Astrocyte of the spinal cord (primary cell): ENCODE measurements at regions not wholly inside any gene's neighbourhood (a gene's known extent, or its start where the extent isn't known, plus 50 kb on each side); places are given as distances from the start of the nearest gene placed in this dataset.

ENCODE experiments used
- DNase-seq: peaks from one replicate; pipeline ENCODE4 v3.0.0; 2011; ENCODE audit warnings: low read depth, low spot score
- H3K4me3 ChIP-seq: 2 replicates; pipeline ENCODE4 v1.5.1; 2011; ENCODE audit warnings: low read depth, mild to moderate bottlenecking, low read length, moderate library complexity
- in situ Hi-C: cut with HindIII; loops from 2 replicates; pipeline ENCODE4 v1.10.0; 2017; ENCODE audit warnings: low sequenced_read_pairs
- TF ChIP-seq, protein P1 (sequence below): IDR thresholded peaks from 2 replicates; pipeline ENCODE4 v1.5.1; 2012; ENCODE audit warnings: low read depth, mild to moderate bottlenecking, low read length, inconsistent platforms

DNA sequence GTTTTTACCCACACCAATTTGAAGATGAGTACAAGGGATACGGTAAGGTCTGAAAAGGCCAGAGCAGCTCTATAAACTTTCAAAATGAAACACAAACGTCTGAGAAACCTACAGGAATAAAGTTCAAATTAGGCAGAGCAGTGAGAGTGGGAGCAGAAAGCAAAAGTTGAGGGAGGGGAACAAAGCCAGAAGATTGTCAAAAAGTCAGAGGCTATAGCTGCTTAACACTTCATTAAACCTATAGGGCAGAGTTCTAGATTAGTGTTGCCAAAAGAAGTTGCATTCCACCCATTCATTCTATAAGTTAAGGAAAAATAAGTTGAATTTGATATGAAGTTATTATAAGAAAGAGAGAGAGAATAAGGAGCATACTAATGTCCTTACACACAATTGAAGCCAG, 309.6 kb upstream of the CD180 start:
- TF ChIP-seq, protein P1, sequence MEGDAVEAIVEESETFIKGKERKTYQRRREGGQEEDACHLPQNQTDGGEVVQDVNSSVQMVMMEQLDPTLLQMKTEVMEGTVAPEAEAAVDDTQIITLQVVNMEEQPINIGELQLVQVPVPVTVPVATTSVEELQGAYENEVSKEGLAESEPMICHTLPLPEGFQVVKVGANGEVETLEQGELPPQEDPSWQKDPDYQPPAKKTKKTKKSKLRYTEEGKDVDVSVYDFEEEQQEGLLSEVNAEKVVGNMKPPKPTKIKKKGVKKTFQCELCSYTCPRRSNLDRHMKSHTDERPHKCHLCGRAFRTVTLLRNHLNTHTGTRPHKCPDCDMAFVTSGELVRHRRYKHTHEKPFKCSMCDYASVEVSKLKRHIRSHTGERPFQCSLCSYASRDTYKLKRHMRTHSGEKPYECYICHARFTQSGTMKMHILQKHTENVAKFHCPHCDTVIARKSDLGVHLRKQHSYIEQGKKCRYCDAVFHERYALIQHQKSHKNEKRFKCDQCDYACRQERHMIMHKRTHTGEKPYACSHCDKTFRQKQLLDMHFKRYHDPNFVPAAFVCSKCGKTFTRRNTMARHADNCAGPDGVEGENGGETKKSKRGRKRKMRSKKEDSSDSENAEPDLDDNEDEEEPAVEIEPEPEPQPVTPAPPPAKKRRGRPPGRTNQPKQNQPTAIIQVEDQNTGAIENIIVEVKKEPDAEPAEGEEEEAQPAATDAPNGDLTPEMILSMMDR = no peak
- H3K4me3 ChIP-seq = no peak overlapping the region
- in situ Hi-C loops = no loop called here
- DNase-seq = no peak

DNA sequence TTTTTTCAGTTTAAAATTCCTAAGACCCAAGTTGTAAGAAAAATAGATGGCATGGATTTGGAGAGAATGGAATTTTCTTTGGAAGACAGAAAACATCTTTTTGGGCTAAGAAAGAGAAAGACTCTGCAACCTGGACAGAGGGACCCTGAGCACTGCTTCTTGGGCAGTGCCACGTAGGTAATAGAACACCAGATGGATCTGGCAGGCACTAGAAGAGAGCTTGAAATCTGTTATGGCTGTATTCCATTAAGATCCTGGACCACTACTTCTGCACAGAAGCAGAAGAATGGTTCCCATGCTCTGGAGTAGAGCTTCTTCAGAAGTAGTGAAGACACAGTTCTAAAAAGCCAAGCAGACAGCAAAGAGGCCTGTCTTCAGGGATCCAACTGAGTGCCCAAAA, 306.4 kb upstream of the CD180 start:
- TF ChIP-seq, protein P1 = no peak
- H3K4me3 ChIP-seq = no peak overlapping the region
- DNase-seq = no peak
- in situ Hi-C loops = no loop called here

DNA sequence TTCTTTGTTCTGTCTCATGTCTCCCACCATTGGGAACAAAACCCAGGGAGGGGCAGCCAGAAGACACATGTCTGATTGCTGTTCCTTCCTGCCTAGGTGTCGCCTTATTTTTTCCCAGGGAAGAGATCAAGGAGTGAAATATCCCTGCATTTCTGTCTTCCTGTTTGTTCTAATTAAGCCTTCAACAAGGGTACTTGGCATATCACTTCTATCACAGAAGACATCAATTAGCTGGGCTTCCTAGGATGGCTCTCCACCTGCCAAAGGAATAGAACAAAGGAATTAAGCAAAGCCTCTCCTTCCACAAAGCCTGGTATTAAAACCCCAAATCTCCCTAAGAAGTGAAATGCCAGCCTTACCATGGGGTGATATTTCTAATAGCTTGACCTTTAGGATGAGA, 299.5 kb upstream of the CD180 start:
- in situ Hi-C loops = no loop called here
- no peak for DNase-seq
- TF ChIP-seq, protein P1 = no peak
- no peak overlapping the region for H3K4me3 ChIP-seq

DNA sequence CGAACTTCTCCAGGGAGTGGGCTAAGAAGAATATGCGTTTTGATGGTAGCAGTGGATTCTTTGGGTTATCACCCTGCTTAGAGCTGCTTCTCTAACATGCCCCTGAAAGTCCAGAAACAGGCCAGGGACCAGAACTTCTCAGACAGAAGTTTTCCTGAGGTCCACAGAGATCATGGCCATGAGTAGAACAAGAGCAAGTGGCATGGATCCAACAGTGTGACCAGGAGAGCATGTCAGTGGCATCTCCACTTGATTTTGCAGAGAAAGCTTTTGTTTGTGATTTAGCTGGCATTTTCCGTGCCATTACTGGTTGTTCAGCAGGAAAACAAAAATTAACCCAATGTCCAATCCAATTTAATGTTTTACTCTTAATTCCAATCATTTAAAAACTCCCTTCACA, 298.5 kb upstream of the CD180 start:
- TF ChIP-seq, protein P1 = no peak
- in situ Hi-C loops = no loop called here
- no peak for DNase-seq
- H3K4me3 ChIP-seq = no peak overlapping the region

DNA sequence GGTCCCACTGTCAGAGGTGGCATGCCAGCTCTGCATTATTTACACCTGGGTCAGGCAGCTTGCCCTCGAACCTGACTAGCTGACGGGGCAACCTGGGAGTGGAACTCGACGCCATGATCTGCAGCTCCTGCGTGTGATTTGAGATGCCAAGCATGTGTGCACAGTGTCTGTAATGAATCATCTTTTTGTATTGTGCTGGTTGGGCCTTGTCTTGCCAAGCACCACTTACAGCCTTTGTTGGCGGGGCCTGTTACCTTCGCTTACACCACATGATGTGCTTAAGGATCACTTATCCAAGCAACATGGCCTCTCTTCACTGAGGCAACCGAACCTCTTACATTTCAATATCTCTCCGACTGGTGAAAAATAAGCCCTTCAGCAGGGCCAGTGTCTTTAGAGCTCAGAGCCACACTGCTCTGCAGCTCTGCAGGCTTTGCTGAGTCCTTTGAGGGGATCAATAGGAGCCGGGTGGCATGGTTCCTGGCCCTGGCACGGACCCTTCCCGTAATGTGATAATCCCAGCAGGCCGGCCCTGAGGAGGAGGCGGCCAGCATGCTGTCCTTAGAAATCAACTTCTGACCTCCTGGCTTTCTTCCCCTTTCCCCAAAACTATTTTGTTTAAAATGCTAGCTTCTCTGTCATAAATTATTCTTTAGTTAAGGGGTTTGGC, 297.7 kb upstream of the CD180 start:
- TF ChIP-seq, protein P1 = no peak
- in situ Hi-C loops = no loop called here
- no peak overlapping the region for H3K4me3 ChIP-seq
- no peak for DNase-seq

DNA sequence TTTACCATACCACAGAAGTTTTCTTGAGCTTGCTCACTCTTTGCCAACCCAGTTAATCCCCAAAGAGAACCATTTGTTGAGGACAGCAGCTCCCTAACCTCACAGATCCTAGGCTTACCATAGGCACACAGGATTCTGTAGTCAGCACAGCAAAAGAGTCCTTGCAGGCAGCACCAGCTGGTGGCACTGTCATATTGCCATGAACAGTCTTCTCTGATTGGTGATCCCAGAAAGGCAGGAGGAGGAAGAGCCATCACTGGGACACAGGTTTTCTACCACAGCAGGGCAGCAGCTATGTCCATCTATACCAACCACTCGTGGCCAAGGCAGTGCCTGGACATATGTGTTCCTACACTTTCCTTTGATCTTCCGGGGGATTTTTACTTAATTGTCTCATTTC, 297.1 kb upstream of the CD180 start:
- in situ Hi-C loops = no loop called here
- TF ChIP-seq, protein P1 = peak; percentile 25
- peak; percentile 17 for DNase-seq
- no peak overlapping the region for H3K4me3 ChIP-seq
